IMR-90 (cell line): ENCODE measurements at regions not wholly inside any gene's neighbourhood (a gene's known extent, or its start where the extent isn't known, plus 50 kb on each side); places are given as distances from the start of the nearest gene placed in this dataset.

Experiments used
- ATAC-seq: fragments of 200-7000 bp; cut with Tn5 transposase; 2 replicates; pipeline ENCODE4 v1.9.1; 2020; ENCODE audit warnings: low read depth, mild to moderate bottlenecking, moderate library complexity
- BruUV-seq: library from RNA; stranded (reverse); fragments of 400-500 nt; replicated peaks from 2 replicates; lab custom pipeline; 2021; lab: Mats Ljungman, UMichigan
- CTCF ChIA-PET: fragments of 300-600 bp; formaldehyde crosslinking; extraction: SDS; loops from one replicate; lab custom pipeline; 2021; ENCODE audit warnings: antibody characterized with exemption; lab: Yijun Ruan, JAX
- POLR2A ChIA-PET: fragments of 300-600 bp; sonication (Branson Sonifier 250); formaldehyde crosslinking; loops from one replicate; lab custom pipeline; 2022; ENCODE audit warnings: antibody characterized with exemption; ENCODE audit not compliant: unreplicated experiment; lab: Charles Lee
- DNase-seq: peaks from one replicate; pipeline ENCODE4 v3.0.0; 2013
- H2AFZ ChIP-seq: replicated peaks from 2 replicates; pipeline ENCODE3; 2013; ENCODE audit warnings: low read length, mild to moderate bottlenecking; ENCODE audit not compliant: poor library complexity
- H2AK5ac ChIP-seq: 2 replicates; pipeline ENCODE4 v1.6.1; 2013; ENCODE audit warnings: low read depth, low read length, inconsistent platforms
- H2AK9ac ChIP-seq: replicated peaks from 2 replicates; pipeline ENCODE3; 2013; ENCODE audit warnings: mild to moderate bottlenecking, low read depth, low read length, moderate library complexity; ENCODE audit not compliant: poor library complexity
- H2BK120ac ChIP-seq: 2 replicates; pipeline ENCODE4 v1.6.1; 2013; ENCODE audit warnings: low read depth, low read length, inconsistent platforms
- H2BK15ac ChIP-seq: 3 replicates; pipeline ENCODE4 v1.6.1; 2013; ENCODE audit warnings: low read depth, low read length, inconsistent platforms
- H2BK20ac ChIP-seq: 2 replicates; pipeline ENCODE4 v1.6.1; 2013; ENCODE audit warnings: low read depth, mild to moderate bottlenecking, inconsistent platforms, low read length, moderate library complexity
- H2BK5ac ChIP-seq: 2 replicates; pipeline ENCODE4 v1.6.1; 2013; ENCODE audit warnings: mild to moderate bottlenecking, low read depth, low read length, inconsistent platforms; ENCODE audit not compliant: poor library complexity, severe bottlenecking
- H3K14ac ChIP-seq: replicated peaks from 2 replicates; pipeline ENCODE4 v1.6.1; 2013; ENCODE audit warnings: low read depth, low read length, inconsistent platforms
- H3K18ac ChIP-seq: 2 replicates; pipeline ENCODE4 v1.6.1; 2013; ENCODE audit warnings: low read depth, low read length, control low read depth
- H3K23ac ChIP-seq: 2 replicates; pipeline ENCODE4 v1.6.1; 2013; ENCODE audit warnings: low read depth, low read length, inconsistent platforms
- H3K27ac ChIP-seq: 2 replicates; pipeline ENCODE4 v1.5.1; 2013; ENCODE audit warnings: mild to moderate bottlenecking, control low read depth, low read length; ENCODE audit not compliant: insufficient read depth
- H3K27me3 ChIP-seq: 2 replicates; pipeline ENCODE4 v1.6.1; 2013; ENCODE audit warnings: low read length; ENCODE audit not compliant: control insufficient read depth, insufficient read depth
- H3K36me3 ChIP-seq: 2 replicates; pipeline ENCODE4 v1.6.1; 2013; ENCODE audit warnings: low read length, mixed read lengths; ENCODE audit not compliant: control insufficient read depth, insufficient read depth
- H3K4ac ChIP-seq: 2 replicates; pipeline ENCODE4 v1.6.1; 2013; ENCODE audit warnings: low read depth, low read length, inconsistent platforms
- H3K4me1 ChIP-seq: 2 replicates; pipeline ENCODE4 v1.6.1; 2013; ENCODE audit warnings: low read length, mixed read lengths; ENCODE audit not compliant: control insufficient read depth, insufficient read depth
- H3K4me2 ChIP-seq: 2 replicates; pipeline ENCODE4 v1.6.1; 2013; ENCODE audit warnings: low read depth, mild to moderate bottlenecking, control low read depth, low read length, moderate library complexity
- H3K4me3 ChIP-seq: 2 replicates; pipeline ENCODE4 v1.5.1; 2013; ENCODE audit warnings: low read depth, mild to moderate bottlenecking, control low read depth, low read length, moderate library complexity; ENCODE audit not compliant: insufficient read depth
- H3K56ac ChIP-seq: 2 replicates; pipeline ENCODE4 v1.6.1; 2013; ENCODE audit warnings: low read length, inconsistent platforms; ENCODE audit not compliant: insufficient read depth; ENCODE audit errors: extremely low read depth
- H3K79me1 ChIP-seq, 2 experiments: 2 replicates each; pipeline ENCODE4 v1.6.1; 2013; ENCODE audit warnings: low read length in 2 of 2, inconsistent platforms in 1 of 2, low read depth in 1 of 2
- H3K9ac ChIP-seq: 2 replicates; pipeline ENCODE4 v1.6.1; 2013; ENCODE audit warnings: low read depth, low read length, control low read depth
- H3K9me1 ChIP-seq: 2 replicates; pipeline ENCODE4 v1.6.1; 2013; ENCODE audit warnings: low read length, inconsistent platforms; ENCODE audit not compliant: insufficient read depth
- H3K9me3 ChIP-seq: 2 replicates; pipeline ENCODE4 v1.6.1; 2013; ENCODE audit warnings: low read length; ENCODE audit not compliant: control insufficient read depth, insufficient read depth
- H4K20me1 ChIP-seq: 2 replicates; pipeline ENCODE4 v1.6.1; 2013; ENCODE audit warnings: low read length, inconsistent platforms; ENCODE audit not compliant: insufficient read depth
- H4K5ac ChIP-seq: 2 replicates; pipeline ENCODE4 v1.6.1; 2013; ENCODE audit warnings: mild to moderate bottlenecking, low read depth, low read length, control low read depth
- H4K8ac ChIP-seq, 2 experiments: 2 replicates each; pipeline ENCODE4 v1.6.1; 2013; ENCODE audit warnings: low read depth in 2 of 2, low read length in 2 of 2, control low read depth in 1 of 2, inconsistent platforms in 1 of 2
- H4K91ac ChIP-seq: 2 replicates; pipeline ENCODE4 v1.6.1; 2013; ENCODE audit warnings: low read depth, low read length, inconsistent platforms; ENCODE audit not compliant: insufficient read depth
- CEBPB ChIP-seq: IDR thresholded peaks from 2 replicates; pipeline ENCODE4 v1.6.1; 2012; ENCODE audit warnings: low read depth, low read length, improper control_type of control experiment
- ELK1 ChIP-seq: fragments of 150-350 bp; IDR thresholded peaks from 2 replicates; pipeline ENCODE4 v1.6.1; 2016; ENCODE audit warnings: low read depth, mild to moderate bottlenecking, low read length, moderate library complexity, borderline replicate concordance
- MAFK ChIP-seq: IDR thresholded peaks from 2 replicates; pipeline ENCODE4 v1.6.1; 2012; ENCODE audit warnings: low read depth, low read length, improper control_type of control experiment
- RAD21 ChIP-seq: IDR thresholded peaks from 2 replicates; pipeline ENCODE4 v1.6.1; 2012; ENCODE audit warnings: low read length, improper control_type of control experiment
- RCOR1 ChIP-seq: IDR thresholded peaks from 2 replicates; pipeline ENCODE4 v1.6.1; 2012; ENCODE audit warnings: mild to moderate bottlenecking, low read length, improper control_type of control experiment; ENCODE audit not compliant: insufficient replicate concordance
- SMC3 ChIP-seq: fragments of 150-350 bp; IDR thresholded peaks from 2 replicates; pipeline ENCODE4 v1.6.1; 2016; ENCODE audit warnings: low read depth, mild to moderate bottlenecking, antibody characterized with exemption, low read length, moderate library complexity
- WGBS, 2 experiments: methylation state at CpG; one replicate each; pipeline versions ENCODE4 v1.1.5 to v1.1.7; 2013; ENCODE audit warnings: missing lambda C conversion rate in 2 of 2; ENCODE audit not compliant: insufficient read length in 1 of 2; ENCODE audit errors: extremely low coverage in 2 of 2; 5-methylcytosine and 5-hydroxymethylcytosine counted together
- dilution Hi-C: fragments of 300-500 bp; cut with HindIII; formaldehyde crosslinking; loops from one replicate; pipeline ENCODE4 v1.14.3; 2018; ENCODE audit warnings: low sequenced_read_pairs; ENCODE audit not compliant: unreplicated experiment
- in situ Hi-C: fragments of 300-500 bp; cut with MboI; formaldehyde crosslinking; loops from 3 replicates; pipeline ENCODE4 v1.14.3; 2019; ENCODE audit warnings: low sequenced_read_pairs, inconsistent platforms, mixed read lengths
- intact Hi-C: fragments of 100-400 bp; cut with micrococcal nuclease; formaldehyde crosslinking; loops from 2 replicates; pipeline ENCODE4 v1.10.0; 2022

GRCh38 chr14:83905157-83905556, 1624.8 kb upstream of the FLRT2 start:
- in situ Hi-C loops, result no loop called here
- ChIA-PET CTCF (interaction anchor here (0.6 kb wide), 2 partner anchors 34 to 135 kb away, joined by 4 to 8 read pairs; no protein-coding TSS in a partner anchor), POLR2A (no interaction called here)
- Histone ChIP-seq H2BK5ac (no peak overlapping the region), H4K91ac (no peak overlapping the region), H4K5ac (no peak overlapping the region), H2AFZ (no peak overlapping the region), H3K4ac (no peak overlapping the region), H3K23ac (no peak overlapping the region), H3K4me1 (no peaks in the 10 kb centered on the region), H3K79me1 (no peaks in the 10 kb centered on the region), H3K18ac (no peak overlapping the region), H3K56ac (no peak overlapping the region), H2AK9ac (no peak overlapping the region), H2BK20ac (no peak overlapping the region), H4K20me1 (no peaks in the 10 kb centered on the region), H2BK120ac (no peak overlapping the region), H3K36me3 (no peaks in the 10 kb centered on the region), H3K27me3 (no peaks in the 10 kb centered on the region), H3K27ac (no peak overlapping the region), H2BK15ac (no peak overlapping the region), H3K9me1 (no peaks in the 10 kb centered on the region), H4K8ac (no peak overlapping the region), H3K14ac (no peak overlapping the region), H3K4me3 (no peak overlapping the region), H2AK5ac (no peak overlapping the region), H3K9ac (no peak overlapping the region), H3K4me2 (no peak overlapping the region), H3K9me3 (no peaks in the 10 kb centered on the region)
- TF ChIP-seq ELK1 (no peak), MAFK (0 out of 2 replicates have a peak, but pooled peaks have one; percentile 6), SMC3 (no peak), CEBPB (no peak), RAD21 (no peak), RCOR1 (no peak)
- BruUV-seq, result no TSS peak
- no CpG with 5 or more reads among the region's 1 CpG for WGBS, 2 experiments
- intact Hi-C loops, result no loop called here
- ATAC-seq, result no peak
- DNase-seq, result no peak
- dilution Hi-C loops, result no loop called here
